GM18499 (cell line): ENCODE measurements at regions not wholly inside any gene's neighbourhood (a gene's known extent, or its start where the extent isn't known, plus 50 kb on each side); places are given as distances from the start of the nearest gene placed in this dataset.
"Not testable (repeated sequence)": the region's sequence is repeated elsewhere in the genome, so short reads cannot be mapped to it uniquely, and the experiment has no call there.

Experiments used
- ATAC-seq: cut with Tn5 transposase; IDR thresholded peaks from one replicate; pipeline ENCODE4 v1.9.1; 2021; ENCODE audit warnings: moderate number of reproducible peaks; ENCODE audit not compliant: insufficient read depth, unreplicated experiment

DNA sequence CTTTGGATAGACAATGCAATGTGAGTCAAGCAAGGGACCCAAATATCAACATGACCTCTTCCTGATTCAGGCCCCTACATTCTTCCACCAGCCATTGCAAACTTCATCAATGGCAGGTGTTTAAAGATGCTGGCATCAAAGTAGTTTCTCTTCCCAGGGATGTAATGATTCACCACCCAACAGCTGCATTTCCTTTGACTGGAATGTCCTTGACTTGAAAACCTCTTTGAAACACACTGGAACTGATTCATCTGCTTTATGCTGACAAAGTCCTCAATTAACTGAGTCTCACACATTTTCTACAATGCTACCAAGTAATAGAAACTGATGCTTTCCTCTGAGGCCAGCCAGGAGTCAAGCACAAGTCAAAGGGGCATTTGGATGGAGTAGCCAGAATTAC is 385.5 kb downstream of the GBE1 start:
- no peak for ATAC-seq

DNA sequence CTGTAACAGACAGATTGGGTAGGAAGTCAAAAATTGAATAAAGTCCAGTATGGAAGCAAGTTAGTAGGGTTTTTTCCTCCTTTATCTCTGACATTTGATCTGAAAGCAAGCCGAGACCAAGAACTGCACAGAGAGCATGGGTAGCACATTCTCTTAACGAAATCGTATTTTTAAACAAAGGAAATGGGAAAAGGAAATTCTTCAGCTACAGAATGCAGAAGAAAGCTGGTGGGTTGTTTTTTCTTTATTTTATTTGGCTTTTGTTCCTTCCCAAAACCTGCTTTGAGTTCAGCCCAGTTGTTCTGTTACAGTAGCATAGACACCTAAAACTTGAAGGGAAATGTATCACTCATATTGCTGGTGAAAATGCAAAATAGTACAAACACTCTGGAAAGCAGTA is 397.0 kb downstream of the GBE1 start:
- ATAC-seq: no peak

DNA sequence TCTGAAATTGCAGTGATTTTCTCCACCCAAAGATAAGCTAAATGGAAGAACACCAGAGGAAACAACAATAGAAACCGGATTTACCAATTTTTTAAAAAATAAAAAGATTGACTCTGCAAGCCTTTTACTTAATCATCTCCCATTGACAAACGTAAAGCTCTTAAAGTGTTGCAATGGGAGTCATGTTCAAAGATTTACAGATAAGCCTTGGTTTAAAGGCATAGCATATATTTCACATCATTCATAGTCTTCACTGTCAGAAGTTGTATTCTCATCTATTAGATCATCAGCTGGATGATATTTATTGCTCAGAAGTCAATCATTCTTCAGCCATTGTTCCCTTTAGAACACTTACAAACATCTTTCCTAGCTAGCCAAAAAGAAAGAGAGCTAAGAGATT is 397.6 kb downstream of the GBE1 start:
- ATAC-seq: no peak

DNA sequence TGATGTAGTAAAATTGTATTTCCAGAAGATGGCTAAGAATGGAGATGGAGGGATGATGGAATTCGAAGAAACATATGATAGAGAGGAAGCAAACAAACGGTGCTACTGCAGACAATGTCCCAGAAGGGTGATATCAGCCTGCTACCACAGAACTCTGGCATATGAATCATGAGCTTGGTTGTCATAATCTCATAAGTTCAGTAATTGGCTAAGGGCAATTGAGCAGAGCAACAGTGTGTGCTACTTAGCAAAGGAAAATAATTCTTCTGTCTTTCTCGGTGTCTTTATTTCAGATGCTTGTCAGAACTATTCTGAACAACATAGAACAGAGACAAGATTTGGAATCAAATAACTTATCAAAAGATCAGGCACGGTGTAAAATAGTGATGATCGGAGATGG is 407.3 kb downstream of the GBE1 start:
- no peak for ATAC-seq

DNA sequence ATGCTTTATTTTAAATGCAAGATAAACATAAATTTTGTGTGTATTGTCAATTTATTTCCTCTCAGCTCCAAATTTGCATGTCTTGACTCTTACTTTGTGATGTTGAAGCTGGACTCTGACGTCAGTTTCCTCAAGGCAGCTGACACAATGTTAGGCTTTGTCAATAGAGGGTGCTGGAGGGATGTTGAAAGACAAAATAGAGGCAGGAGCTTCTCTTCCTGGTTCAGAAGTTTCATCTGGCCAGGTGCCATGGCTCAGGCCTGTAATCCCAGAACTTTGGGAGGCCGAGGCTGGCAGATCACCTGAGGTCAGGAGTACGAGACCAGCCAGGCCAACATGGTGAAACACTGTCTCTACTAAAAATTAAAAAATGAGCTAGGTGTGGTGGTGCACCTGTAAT is 408.6 kb downstream of the GBE1 start:
- ATAC-seq: no peak

DNA sequence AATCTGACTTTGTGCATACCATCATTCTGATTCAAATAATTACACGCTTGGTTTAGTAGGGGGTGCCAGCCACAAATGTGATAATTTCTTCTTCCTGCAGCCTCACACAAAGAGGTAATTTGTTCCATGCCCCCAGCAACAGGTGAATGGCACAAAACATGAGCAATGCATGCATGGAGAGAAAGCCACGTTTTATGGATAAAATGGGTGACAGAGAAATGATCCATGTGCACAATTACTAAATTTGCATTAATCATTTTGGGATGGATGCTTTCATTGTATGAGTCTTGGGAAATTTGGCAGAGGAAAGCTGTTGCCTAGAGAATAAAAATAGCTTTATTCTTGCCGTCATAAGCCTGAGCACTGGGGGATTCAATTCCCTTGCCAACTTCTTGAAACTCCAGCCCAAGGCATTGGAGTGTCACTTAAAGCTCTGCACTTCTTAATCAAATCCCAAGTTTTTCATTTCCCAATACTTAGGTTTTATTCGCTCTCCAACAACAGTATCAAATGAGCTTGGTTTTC is 411.6 kb downstream of the GBE1 start:
- ATAC-seq: no peak

DNA sequence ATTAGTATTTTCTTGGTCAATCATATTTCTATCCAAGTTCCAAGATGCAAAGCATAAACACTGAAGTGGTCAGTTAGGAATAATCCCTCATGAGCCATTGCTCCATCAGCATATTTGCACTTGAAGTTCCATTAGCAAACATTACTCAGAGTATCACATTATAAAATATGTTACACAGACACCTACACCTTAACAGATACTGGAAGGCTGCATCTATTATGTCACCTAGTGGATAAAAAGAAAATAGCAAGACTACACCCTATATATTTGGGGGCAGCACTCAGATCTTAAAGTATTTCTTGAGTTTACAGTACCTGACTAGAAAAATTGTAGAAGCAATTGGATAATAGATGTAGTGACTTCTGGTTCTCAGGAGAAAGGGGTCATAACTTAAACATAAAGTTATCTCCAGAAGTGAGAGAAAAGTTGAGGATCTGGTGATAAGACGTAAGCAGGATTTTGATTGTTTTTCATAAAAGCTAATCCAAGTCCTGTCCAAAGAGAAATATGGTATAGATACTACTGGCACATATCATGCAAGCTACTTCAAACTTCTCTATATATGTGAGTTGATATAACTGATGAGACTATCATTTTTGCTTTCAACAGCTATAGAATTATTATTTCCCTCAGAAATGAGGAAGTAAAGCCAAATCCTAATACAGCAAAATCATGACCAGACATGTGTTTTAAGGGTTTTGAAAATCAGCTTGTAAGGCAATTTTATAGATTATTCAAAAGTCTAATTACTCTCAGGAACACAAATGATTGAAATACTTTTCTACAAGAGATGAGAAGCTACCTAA is 422.2 kb downstream of the GBE1 start:
- peak; percentile 88 for ATAC-seq

DNA sequence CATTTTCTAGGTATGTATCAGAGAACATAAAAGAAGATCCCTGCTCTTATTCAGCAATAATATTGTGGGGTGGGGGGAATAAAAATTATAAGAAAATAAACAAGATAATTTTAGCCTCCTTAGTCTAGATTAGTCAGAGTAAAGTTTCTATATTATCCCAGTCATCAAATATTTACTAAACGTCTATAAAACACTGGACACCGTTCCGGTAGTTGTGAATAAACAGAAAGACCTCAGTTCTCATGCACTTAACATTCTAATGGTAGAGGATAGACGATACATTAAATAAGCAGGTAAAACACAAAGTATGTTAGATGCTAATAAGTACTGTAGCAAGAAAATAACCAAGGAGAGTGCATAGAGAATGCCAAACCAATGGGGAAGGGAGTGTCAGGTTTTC is 425.0 kb downstream of the GBE1 start:
- no peak for ATAC-seq

DNA sequence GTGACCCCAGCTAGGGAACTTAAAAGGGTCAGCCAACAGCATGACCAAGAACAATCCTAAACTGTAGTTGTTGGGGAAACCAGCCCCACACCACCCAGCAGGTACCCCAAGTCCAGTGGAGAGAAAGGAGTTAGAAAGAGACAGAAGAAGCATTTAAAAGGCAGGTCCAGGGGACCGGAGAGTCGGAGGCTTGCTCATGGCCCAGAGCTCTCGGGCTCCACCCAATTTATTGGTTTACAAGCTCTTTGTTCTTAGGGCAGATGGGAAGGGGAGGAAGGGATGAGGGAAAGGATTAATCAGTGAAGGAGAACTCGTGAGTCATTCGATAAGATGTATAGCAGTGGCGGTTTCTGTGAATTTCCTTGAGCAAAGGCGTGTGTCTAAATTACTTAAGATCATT is 431.6 kb downstream of the GBE1 start:
- not testable (repeated sequence) for ATAC-seq

DNA sequence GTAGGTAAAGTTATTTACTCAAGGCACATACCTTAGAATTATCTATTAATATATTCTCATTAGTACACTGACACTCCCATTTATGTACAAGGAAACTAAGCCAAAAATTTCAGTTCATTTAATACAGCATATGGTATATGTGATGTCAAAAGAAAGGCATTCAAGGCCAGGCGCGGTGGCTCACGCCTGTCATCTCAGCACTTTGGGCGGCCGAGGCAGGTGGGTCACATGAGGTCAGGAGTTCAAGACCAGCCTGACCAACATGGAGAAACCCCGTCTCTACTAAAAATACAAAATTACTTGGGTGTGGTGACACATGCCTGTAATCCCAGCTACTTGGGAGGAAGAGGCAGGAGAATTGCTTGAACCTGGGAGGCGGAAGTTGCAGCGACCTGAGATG is 435.2 kb downstream of the GBE1 start:
- no peak for ATAC-seq

DNA sequence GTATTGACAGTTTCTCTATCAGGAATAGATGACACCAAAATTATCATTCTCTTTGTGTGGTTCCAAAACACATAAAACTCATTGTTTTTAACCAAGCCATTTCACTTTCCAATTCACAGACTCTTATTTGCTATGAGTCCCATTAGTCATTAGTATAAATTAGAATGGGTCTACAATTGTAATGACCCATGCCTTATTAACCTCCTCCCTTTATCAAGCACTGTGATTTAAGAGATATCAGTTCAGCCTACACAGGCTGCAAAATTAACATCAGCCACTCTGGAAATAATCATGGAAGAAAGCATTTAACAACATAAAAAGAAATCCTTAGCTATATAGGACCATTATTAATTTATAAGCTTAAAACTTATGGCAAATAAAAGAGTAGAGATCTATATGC is 440.6 kb downstream of the GBE1 start:
- no peak for ATAC-seq

DNA sequence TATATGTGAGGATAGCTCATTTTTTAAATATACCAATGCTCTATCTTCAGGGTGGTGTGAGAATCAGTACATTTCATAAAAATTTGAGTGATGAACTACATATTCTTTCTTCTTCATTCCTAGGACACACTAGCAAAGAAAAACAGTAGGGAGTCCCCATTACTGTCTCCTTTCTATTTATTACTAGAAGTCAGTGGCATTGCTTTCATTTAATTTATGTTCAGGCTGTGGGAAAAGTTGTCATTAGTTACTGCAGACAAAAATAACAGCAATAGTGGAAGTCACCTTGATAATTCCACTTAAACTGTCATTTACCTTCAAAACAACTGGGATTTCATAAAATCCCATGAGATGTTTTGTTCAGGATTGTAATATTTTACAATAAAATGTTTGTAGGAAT is 446.4 kb downstream of the GBE1 start:
- ATAC-seq: no peak

DNA sequence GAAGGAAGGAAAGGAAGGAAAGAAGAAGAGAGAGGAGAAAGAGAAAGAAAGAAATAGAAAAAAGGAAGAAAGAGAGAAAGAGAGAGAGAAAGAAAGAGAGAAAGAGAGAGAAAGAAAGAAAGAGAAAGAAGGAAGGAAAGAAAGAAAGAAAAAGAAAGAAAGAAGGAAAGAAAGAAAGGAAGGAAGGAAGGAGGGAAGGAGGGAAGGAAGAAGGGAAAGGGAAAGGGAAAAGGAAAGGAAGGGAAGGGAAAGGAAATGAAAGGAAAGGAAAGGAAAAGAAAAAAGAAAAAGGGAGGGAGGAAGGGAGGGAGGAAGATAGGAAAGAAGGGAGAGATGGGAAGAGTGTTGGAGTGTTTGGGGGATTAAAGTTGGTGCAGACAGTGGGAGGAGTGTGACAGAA is 450.1 kb downstream of the GBE1 start:
- no peak for ATAC-seq

DNA sequence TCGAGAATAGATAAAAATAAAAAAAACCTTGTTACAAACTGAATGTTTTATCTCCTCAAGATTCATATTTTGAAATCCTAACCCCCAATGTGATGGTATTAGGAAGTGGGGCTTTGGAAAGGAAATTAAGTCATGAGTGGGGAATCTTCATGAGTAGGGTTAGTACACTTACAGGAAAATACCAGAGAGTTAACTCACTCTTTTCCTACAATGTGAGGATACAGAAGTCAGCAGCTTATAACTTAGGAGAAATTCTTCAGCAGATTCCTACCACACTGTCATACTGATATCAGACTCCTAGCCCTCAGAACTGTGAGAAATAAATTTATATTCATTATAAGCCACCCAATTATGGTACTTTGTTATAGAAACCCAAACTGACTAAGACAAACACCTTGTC is 453.1 kb downstream of the GBE1 start:
- ATAC-seq: no peak

DNA sequence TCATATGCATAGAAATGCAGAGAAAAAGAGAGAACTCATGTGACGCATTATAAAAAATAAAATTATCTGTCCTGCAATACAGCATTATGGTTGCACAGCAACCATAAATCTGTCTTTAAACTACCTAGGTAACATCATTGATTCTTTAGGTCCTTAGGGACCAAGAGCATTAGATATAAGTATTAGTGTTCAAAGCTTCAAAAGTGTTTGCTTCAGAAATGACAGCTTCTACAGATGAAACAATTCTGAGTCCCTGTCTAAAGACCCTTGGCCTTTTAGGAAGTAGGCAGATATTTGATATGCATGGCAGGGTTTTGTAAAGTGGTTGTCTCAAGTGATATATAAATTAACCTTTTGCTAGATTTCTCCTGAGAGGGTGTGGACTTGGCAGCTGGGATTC is 454.2 kb downstream of the GBE1 start:
- no peak for ATAC-seq

DNA sequence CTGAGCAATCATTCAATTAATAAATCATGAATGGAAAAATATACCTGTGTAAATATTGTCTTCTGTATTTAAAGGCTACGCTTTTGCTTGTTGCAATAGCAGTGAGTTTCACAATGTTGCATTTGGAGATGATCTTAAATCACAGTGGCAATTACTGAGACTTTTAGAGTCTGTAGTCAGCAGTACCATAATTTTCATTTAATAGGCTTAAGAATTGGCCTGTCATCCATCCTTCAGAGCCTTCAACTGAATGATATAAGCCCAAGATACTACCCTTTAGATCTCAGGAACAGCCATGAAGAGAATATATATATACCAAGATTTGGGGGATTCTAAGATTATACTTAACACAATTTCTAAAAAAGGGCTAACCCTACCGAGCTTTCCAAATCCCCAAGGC is 458.1 kb downstream of the GBE1 start:
- no peak for ATAC-seq

DNA sequence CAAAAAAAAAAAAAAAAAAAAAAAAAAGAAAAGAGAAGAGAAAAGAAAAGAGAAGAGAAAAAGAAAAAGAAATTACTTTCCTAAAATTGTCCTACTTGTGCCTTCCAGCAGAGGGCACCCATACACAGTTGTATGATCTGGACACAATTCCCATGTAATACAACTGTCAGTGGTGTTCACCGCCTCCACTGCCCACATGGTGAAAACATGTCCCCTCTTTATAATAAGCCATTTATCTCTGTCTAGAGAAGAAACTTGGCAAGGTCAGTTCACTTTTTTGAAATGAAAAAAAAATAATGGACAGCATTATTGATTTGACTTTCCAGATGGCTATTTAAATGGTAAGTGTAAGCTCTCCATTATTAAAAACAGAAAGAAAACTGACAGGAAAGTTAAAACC is 459.4 kb downstream of the GBE1 start:
- ATAC-seq: peak; percentile 82

DNA sequence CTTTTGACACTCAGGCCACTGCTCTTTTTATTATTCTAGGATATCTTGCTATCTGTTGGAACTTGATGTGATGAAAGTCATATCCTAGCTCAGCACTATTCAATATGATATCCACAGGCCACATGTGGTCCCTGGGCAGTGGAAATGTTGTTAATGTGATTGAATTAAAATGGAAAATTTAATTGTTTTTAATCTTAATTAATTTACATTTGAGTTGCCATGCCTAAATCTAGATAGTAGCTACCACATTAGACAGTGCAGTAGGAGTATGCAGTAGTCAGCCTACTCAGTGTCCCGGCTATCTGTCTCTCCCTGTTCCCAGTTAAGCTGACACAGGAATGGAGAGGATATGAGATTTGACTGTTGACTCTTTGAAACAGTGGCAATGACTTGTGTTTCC is 460.2 kb downstream of the GBE1 start:
- no peak for ATAC-seq

DNA sequence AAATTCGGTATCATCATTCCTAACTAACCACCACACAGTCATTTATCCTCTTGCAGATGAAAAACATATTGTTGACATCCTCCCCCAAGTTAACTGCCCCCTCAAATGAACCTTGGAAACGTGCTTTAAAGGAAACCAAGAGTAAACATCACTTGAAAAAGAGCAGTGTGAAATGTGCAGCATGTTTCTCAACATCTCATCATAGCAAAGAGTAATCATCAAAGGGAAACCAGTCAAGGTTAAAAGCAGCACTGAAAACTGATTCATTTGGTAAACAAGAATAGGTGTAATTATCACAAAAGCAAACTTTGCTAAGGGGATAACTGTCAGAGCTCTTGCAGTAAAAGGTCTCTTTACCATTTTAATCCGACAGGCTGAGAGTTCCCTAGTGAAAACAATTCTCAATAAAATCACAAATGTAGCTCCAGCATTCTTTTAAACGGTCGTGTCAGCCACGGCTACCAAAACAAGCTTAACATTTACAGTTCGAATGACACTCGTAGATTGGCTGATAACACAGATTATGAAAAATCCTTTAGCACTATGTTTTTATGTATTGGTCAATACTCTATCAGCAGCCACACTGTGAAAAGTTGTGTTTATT is 461.0 kb downstream of the GBE1 start:
- no peak for ATAC-seq

DNA sequence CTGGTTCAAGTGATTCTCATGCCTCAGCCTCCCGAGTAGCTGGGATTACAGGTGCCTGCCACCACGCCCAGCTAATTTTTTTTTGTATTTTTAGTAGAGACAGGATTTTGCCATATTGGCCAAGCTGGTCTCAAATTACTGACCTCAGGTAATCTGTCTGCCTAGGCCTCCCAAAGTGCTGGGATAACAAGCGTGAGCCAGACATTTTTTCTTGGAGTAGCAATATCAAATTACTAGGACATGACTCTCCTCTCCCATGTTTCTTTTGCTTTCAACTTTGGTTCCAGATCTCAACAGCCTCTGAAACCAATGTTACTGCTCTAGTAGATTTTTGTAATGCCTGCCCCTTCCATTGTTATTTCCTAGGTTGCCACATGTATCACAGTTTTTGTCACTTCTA is 462.0 kb downstream of the GBE1 start:
- no peak for ATAC-seq

DNA sequence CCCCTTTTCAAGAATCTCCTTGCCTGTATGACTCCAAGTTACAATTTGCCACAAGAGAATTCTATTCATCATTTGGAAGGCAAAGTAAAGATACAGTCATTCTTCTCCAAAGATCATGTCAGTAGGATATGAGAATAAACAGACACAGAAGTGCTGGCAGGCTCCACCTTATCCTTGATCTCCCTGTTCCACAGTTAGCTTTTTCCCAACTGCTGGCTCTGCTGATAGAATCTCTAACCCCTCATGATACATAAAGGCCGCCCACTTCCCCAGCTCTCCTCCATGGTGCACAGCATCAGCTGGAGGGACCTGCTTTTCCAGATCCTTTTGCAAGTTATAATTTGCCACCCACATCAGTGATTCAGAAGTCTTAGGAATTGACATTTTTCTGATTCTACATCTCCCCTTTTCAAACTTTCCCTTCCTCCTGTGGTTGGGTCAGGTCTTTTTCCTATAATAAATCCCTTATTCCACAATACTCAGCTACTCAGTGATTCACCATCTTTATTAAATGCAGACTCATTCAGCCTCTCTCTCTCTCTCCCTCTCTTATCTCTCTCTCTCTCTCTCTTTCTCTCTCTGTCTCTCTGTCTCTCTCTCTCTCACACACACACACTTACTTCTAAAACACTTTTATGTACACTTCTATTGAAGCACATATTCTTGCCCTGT is 465.4 kb downstream of the GBE1 start:
- no peak for ATAC-seq
